ES-I3 (cell line): ENCODE measurements at regions not wholly inside any gene's neighbourhood (a gene's known extent, or its start where the extent isn't known, plus 50 kb on each side); places are given as distances from the start of the nearest gene placed in this dataset.

Source experiments
- H3K36me3 ChIP-seq: 2 replicates; pipeline ENCODE4 v1.6.1; 2013; ENCODE audit warnings: mild to moderate bottlenecking, low read length, control low read depth, moderate library complexity; ENCODE audit not compliant: insufficient read depth
- H3K4me1 ChIP-seq: 2 replicates; pipeline ENCODE4 v1.6.1; 2013; ENCODE audit warnings: mild to moderate bottlenecking, control low read depth, low read length; ENCODE audit not compliant: insufficient read depth
- H3K9ac ChIP-seq: 2 replicates; pipeline ENCODE4 v1.6.1; 2013; ENCODE audit warnings: low read depth, mild to moderate bottlenecking, low read length, moderate library complexity
- H3K9me3 ChIP-seq: 2 replicates; pipeline ENCODE4 v1.6.1; 2013; ENCODE audit warnings: mild to moderate bottlenecking, low read length, moderate library complexity; ENCODE audit not compliant: control insufficient read depth, insufficient read depth

DNA sequence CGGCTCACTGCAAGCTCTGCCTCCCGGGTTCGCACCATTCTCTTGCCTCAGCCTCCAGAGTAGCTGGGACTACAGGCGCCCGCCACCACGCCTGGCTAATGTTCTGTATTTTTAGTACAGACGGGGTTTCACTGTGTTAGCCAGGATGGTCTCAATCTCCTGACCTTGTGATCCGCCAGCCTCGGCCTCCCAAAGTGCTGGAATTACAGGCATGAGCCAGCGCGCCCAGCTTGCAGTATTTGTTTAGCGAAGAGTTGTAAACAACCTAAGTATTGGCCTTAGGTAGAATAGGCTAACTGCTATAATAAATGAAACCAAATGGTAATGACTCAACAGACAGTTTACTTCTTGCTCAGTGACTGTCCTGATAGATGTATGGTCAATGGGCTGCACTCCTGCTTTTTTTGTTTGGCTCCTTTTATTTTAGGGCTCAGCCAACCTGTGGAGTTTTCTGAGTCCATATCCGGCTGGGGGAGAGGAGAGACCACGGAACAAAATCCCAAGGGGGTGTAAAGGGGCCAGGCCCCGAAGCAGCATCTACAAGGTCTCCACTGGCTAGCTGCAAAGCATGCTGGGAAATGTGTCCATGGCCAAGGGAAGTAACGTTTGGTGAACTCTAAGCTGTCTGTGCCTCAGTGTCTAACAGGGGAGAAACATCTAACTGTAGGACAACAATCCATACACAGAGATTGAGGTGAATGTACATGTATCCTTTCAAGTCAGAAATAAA, 841.0 kb upstream of the ID2 start:
- Histone ChIP-seq H3K9ac (no peak overlapping the region), H3K4me1 (0 out of 2 replicates have a peak, but pooled peaks cover 4% of the 10 kb centered on the region), H3K9me3 (no peaks in the 10 kb centered on the region)

DNA sequence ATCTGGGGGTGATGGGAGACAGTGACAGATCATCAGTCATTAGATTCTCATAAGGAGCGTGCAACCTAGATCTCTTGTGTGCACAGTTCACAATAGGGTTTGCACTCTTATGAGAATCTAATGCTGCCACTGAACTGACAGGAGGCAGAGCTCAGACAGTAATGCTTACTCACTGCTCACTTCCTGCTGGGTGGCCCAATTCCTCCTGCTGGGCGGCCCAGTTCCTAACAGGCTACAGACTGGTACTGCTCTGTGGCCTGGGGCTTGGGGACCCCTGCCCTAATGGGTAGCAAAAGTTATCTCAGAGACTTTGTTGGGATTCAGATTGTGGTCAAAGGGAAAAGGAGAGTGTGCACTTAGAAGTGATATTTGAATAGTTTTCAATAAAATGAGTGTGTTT, 840.1 kb upstream of the ID2 start:
- Histone ChIP-seq H3K9me3 (no peaks in the 10 kb centered on the region), H3K4me1 (0 out of 2 replicates have a peak, but pooled peaks cover 4% of the 10 kb centered on the region), H3K9ac (no peak overlapping the region), H3K36me3 (no peaks in the 10 kb centered on the region)

More for the DNA sequence above, 841.0 kb upstream of the ID2 start:
- no peaks in the 10 kb centered on the region for H3K36me3 ChIP-seq

DNA sequence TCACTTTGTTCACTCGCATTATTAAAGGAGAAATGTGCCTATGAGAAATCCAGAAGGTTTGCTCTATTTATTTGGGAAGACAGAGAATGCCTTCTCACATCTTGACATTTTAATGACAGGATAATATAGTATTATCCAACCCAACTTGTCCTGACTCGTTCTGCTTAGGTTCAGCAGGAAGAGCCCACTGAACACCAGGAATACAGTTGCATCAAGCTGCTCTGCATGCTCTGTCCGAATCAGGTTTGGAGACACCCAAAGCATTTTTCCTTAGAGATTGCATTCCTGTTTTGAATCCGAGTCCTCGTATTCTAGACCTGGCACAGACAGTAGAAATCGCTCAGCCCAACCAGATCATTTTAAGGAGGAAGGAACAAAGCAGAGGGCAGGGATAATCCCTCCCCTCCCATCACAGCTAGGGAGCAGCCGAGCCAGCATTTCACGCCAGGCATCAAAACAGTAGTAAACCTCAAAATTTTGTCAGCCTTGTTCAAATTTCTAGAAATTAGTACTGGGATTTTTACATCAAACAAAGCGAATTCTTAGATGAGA, 837.4 kb upstream of the ID2 start:
- Histone ChIP-seq H3K36me3 (no peaks in the 10 kb centered on the region), H3K9me3 (no peaks in the 10 kb centered on the region), H3K4me1 (peaks cover 14% of the 10 kb centered on the region), H3K9ac (no peak overlapping the region)

DNA sequence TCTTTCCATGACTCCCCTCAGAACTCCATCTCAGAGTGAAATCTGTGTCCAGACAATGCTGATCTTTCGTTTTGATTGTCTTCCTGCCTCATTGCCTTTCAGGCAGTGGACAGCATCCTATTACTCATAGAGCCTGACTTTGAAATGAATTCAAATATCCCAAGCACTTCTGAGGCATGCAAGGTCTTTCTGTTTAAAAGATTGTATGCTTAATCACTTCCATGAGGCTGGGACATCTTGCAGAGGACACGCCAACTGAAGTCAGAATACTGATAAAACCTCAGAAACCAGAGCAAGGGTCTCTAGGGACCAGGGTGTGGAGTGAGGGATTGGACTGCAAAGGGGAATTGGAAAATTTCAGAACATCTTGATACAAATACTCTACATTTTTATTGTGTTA, 836.5 kb upstream of the ID2 start:
- no peak overlapping the region for H3K9ac ChIP-seq
- no peaks in the 10 kb centered on the region for H3K9me3 ChIP-seq
- H3K4me1 ChIP-seq, result peaks cover 14% of the 10 kb centered on the region
- no peaks in the 10 kb centered on the region for H3K36me3 ChIP-seq

DNA sequence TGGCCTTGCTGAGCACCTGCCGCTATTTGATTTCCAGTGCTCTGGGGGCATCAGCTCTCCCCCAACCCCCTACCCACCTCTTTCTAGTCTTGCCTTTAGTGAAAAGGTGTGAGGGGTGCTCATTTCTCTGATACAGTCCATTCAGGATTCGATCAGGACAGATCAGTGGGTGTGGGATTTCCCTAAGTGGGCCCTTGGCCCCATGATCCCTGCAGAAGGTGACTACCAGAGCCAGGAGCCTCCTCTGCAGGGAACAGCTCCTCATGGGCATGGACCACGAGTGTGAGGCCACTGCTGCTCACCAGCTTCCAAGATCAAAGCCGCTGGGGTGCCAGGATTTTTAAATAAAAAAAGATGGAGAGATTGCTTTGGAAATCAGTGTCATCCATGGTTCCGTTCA, 835.2 kb upstream of the ID2 start:
- no peaks in the 10 kb centered on the region for H3K9me3 ChIP-seq
- no peak overlapping the region for H3K9ac ChIP-seq

DNA sequence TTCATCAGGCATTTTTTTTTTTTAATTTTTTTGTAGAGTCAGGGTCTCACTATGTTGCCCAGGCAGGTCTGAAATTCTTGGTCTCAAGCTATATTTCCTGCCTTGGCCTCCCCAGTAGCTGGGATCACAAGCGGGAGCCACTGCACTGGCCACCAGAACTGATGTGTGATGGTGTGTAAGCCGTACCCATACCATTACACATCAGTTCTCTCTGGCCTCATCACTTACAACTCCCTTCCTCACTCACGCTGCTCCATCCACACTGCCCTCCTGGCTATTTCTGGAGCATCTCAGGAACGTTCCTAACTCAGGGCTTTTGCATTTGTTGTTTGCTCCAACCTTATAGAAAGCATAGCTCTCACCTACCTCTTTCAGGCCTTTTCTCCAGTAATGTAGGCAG, 834.5 kb upstream of the ID2 start:
- Histone ChIP-seq H3K9me3 (no peaks in the 10 kb centered on the region), H3K4me1 (peaks cover 14% of the 10 kb centered on the region), H3K9ac (no peak overlapping the region), H3K36me3 (no peaks in the 10 kb centered on the region)

More for the DNA sequence above, 835.2 kb upstream of the ID2 start:
- Histone ChIP-seq H3K4me1 (peaks cover 14% of the 10 kb centered on the region), H3K36me3 (no peaks in the 10 kb centered on the region)

DNA sequence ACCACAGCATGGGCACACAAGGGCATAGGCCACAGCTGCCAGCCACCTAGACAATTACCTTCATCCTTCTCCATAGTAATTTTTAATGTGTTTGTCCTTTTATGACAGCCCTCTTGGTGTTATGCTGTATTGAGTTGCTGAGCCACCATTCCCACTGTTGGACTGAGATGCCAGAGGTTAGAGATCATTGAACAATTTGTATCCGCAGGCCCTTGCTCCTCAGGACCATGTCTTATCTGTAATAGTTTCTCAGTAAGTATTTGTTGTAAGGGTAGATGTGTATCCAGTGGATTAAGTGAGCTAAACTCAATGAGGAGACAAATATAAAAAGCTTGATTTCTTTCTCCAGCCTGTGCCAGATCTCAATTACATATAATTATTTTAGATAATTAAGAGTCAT, 832.8 kb upstream of the ID2 start:
- peaks cover 14% of the 10 kb centered on the region for H3K4me1 ChIP-seq
- H3K9ac ChIP-seq, result no peak overlapping the region
- H3K36me3 ChIP-seq, result no peaks in the 10 kb centered on the region
- H3K9me3 ChIP-seq, result no peaks in the 10 kb centered on the region

DNA sequence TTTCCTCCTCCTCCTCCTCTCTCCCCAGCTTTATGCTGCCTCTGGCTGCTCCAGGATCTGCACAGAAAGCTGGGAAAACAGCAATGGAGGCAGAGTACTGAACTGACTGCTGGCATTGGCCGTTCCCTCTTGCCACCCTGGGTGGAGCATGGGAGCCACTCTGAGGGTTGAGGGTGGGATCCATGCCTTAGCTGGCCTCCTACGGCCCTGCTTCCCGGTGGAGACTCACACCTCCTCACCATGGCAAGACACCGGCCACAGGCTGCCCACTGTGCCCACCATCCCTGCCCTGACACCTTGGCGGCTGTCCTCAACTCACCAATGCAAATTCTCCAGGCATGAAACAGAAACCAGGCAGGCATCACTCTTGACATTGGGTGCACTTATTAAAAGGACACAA, 832.3 kb upstream of the ID2 start:
- no peaks in the 10 kb centered on the region for H3K9me3 ChIP-seq
- H3K36me3 ChIP-seq, result no peaks in the 10 kb centered on the region
- peaks cover 14% of the 10 kb centered on the region for H3K4me1 ChIP-seq
- H3K9ac ChIP-seq, result no peak overlapping the region

DNA sequence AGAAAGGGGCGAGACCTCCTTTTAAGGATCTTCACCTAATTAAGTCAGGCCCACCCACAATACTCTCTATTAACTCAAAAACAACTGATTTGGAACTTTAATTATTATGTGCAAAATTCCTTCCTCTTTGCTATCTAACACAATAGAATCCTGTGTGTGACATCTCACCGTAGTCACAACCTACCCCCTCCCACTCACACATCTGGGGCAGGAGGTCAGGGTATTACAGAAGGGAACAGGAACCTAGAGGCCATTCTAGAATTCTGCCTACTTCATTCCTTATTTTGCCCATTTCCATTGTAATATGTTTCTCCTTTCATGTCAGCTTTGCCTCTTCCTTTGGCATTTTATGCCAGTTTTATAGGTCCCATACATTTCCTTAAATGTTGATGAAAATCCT, 829.3 kb upstream of the ID2 start:
- Histone ChIP-seq H3K36me3 (no peaks in the 10 kb centered on the region), H3K9ac (no peak overlapping the region), H3K9me3 (no peaks in the 10 kb centered on the region), H3K4me1 (peaks cover 9% of the 10 kb centered on the region)

DNA sequence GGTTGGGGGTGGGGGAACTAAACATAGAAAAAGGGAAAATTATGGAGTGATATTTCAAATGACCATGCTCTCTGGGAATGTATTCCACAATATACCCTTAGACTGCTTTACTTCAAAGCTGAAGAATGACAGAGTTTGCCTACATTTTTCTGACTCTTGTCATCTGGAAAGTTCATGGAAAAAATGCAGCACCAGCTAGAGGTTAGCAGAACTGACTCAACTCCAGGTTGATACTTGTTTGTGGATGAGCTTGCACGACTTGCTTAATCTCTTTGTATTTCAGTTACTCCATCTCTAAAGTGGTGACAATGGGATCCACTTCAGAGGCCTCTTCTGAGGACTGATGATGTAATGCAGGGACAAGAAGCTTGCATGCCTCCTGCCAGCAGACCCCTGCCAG, 824.0 kb upstream of the ID2 start:
- Histone ChIP-seq H3K9ac (no peak overlapping the region), H3K36me3 (no peaks in the 10 kb centered on the region), H3K4me1 (peaks cover 5% of the 10 kb centered on the region), H3K9me3 (no peaks in the 10 kb centered on the region)

DNA sequence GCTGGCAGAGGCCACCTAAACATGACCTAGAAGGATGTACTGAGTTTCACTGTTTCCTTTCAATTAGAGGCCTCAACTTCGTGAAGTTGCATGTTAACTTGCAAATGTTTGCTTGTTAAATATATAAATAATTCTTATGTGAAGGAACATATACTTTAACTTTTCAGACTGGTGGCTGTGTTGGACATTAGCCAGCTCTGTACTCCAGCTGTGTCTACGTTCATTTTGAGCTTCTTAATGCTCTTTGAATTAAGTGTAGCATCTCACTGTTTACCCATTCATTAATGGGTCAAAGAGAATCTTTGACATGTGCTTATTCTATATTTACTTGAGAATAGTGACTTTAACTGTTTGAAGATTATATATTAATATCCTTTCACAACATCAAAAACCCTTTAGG, 823.2 kb upstream of the ID2 start:
- Histone ChIP-seq H3K9ac (no peak overlapping the region), H3K9me3 (no peaks in the 10 kb centered on the region), H3K36me3 (no peaks in the 10 kb centered on the region), H3K4me1 (peaks cover 5% of the 10 kb centered on the region)

DNA sequence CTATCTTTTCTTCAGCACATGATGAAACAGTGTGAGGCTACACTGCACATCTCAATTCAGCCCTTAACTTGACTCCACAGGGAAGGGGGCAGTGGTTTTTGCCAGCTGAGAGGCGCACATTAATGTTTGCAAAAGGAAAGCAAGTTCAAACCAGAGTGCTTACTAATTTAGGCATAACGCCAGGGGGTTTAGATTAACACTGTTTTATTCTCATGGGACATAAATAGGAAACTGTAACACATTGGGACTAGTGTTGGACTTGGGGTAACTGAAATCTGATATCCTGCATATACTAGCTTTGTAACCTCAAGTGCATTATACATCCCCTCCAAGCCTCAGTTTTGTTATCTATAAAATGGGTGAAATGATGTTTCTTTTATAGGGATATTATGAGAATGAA, 821.2 kb upstream of the ID2 start:
- peaks cover 5% of the 10 kb centered on the region for H3K4me1 ChIP-seq
- H3K9me3 ChIP-seq, result no peaks in the 10 kb centered on the region
- no peak overlapping the region for H3K9ac ChIP-seq
- H3K36me3 ChIP-seq, result peaks cover 5% of the 10 kb centered on the region; the same call in 1 of the 2 replicates

DNA sequence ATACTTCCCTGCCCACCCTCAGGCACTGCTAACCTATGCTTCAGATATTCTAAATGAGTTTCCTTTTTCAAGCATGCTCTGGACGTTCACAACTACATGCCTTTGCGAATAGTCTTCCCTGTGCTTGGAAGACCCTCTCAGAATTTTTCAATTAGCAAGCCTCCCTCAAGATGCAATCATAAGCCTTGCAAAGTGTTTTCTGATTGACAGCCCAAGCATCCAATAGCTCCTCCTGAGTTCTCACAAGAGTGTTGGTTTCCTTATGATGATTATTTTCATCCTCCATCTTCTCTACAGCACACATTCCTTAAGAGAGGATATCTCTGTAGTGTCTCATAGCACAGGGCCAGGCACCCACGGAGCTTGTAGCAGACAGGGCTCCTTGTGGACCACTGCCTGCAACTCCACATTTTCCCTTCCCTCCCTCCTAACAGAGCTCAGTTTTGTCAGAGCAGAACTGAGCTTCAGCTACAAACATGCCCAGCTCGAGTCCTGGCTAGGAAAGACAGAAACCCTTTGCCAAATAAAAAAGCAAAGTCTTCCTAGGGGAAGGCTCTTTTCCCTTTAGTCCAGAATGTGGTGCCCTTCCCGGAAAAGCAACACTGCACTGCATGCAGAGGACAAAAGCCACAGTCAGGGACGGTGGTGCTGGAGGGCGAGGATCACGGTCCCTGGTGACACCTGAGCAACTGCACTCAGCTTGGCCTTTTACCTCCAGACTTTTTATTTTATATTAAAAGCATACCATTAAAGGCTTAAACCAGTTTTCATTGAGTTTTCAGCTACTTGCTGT, 819.8 kb upstream of the ID2 start:
- Histone ChIP-seq H3K4me1 (peaks cover 5% of the 10 kb centered on the region), H3K9ac (no peak overlapping the region), H3K36me3 (peaks cover 9% of the 10 kb centered on the region), H3K9me3 (no peaks in the 10 kb centered on the region)

DNA sequence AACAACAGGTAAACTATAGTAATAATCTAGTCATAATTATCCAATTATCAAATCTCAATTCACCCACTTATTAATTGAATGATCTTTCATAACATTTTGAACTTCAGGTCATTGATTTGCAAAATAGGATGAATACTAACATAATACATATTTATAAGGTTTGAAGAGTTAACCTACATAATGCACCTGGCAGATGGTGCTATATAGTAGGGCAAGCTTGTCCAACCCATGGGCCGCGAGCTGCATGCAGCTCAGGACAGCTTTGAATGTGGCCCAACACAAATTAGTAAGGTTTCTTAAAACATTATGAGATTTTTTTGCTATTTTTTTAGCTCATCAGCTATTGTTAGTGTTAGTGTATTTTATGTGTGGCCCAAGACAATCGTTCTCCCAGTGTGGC, 815.8 kb upstream of the ID2 start:
- no peaks in the 10 kb centered on the region for H3K9me3 ChIP-seq
- peaks cover 35% of the 10 kb centered on the region for H3K36me3 ChIP-seq
- no peak overlapping the region for H3K9ac ChIP-seq
- peaks cover 14% of the 10 kb centered on the region for H3K4me1 ChIP-seq

DNA sequence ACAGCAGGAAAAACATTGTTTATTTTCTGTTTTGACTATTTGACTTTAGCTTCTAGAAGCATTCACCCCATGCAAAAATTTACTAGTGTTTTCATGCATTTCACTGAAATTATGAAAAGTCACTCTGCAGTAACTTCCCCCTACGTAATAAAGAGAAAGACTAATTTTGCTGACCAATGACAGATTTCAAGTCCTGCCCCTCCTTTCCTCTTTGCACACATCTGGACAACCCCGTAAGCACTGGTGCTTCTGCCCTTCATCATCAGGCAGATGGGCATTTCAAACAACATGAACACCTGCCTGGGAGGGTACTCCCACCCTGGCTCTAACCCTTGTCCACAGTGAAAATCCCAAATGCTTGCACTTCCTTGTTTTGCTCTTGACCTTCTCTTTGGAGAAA, 815.0 kb upstream of the ID2 start:
- peaks cover 35% of the 10 kb centered on the region for H3K36me3 ChIP-seq
- no peak overlapping the region for H3K9ac ChIP-seq
- H3K4me1 ChIP-seq, result peaks cover 20% of the 10 kb centered on the region
- H3K9me3 ChIP-seq, result no peaks in the 10 kb centered on the region
